ENCODE measurements at regions not wholly inside any gene's neighbourhood (a gene's known extent, or its start where the extent isn't known, plus 50 kb on each side); places are given as distances from the start of the nearest gene placed in this dataset.

DNA sequence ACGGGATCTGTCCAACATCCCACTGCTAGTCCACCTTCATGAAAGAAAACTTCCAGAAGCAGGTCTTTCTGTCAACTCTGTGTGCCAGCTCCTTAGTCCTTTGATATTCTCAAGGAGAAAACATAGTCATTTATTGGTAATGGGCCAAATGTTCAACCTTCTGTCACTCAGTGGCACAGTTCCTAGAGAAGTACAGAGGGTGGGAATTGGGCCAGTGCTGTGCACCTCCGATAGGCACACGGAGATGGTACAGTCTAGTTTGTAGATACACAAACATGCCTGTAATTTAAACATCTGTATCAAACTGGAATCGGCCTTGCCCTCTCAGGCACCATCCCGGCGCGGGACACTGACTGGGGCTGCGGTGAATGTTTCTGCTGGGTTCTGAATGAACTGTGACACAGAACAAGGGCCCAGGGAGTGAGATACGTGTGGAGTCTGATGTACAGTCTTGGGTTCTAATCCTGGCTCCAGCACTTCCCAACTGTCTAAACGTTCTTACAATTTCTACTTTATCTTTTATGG is 213.9 kb upstream of the SHH start:
- intact Hi-C loops (cut with micrococcal nuclease): no loop called here

More for the DNA sequence above, 213.9 kb upstream of the SHH start:
- Histone ChIP-seq H4K5ac (ENCODE audit: low read depth, low read length) (no peak overlapping the region), H3K27ac (ENCODE audit: insufficient read depth, low read length) (no peak overlapping the region), H3K9ac (ENCODE audit: low read depth, low read length) (no peak overlapping the region), H3K36me3 (ENCODE audit: control insufficient read depth, insufficient read depth, low read length) (no peaks in the 10 kb centered on the region), H2BK5ac (ENCODE audit: low read depth, low read length, poor library complexity, severe bottlenecking) (no peak overlapping the region), H4K20me1 (ENCODE audit: insufficient read depth, low read length) (no peaks in the 10 kb centered on the region), H3K14ac (replicated peaks; ENCODE audit: low read depth, low read length) (no peak overlapping the region), H3K4me3 (ENCODE audit: insufficient read depth, low read depth, low read length) (no peak overlapping the region), H2BK15ac (ENCODE audit: low read depth, low read length) (no peak overlapping the region), H2BK20ac (ENCODE audit: low read depth, low read length) (no peak overlapping the region), H3K18ac (ENCODE audit: low read depth, low read length) (no peak overlapping the region), H3K4me1 (ENCODE audit: control insufficient read depth, insufficient read depth, low read length) (no peaks in the 10 kb centered on the region), H2AFZ (replicated peaks; ENCODE audit: low read length, poor library complexity) (no peak overlapping the region), H3K9me3 (ENCODE audit: control insufficient read depth, insufficient read depth, low read length) (peaks cover 19% of the 10 kb centered on the region), H3K9me1 (ENCODE audit: insufficient read depth, low read length) (no peaks in the 10 kb centered on the region), H3K23ac (ENCODE audit: low read depth, low read length) (no peak overlapping the region), H3K27me3 (ENCODE audit: control insufficient read depth, insufficient read depth, low read length) (no peaks in the 10 kb centered on the region), H3K4ac (ENCODE audit: low read depth, low read length) (no peak overlapping the region), H3K79me1 (ENCODE audit: low read depth in 1 of 2, low read length in 2 of 2) (no peaks in the 10 kb centered on the region), H2BK120ac (ENCODE audit: low read depth, low read length) (no peak overlapping the region), H4K91ac (ENCODE audit: insufficient read depth, low read depth, low read length) (no peak overlapping the region), H4K8ac (ENCODE audit: low read depth in 2 of 2, low read length in 2 of 2) (no peak overlapping the region), H2AK9ac (replicated peaks; ENCODE audit: low read depth, low read length, poor library complexity) (no peak overlapping the region), H3K56ac (ENCODE audit: extremely low read depth, insufficient read depth, low read length) (no peak overlapping the region), H2AK5ac (ENCODE audit: low read depth, low read length) (no peak overlapping the region), H3K4me2 (ENCODE audit: low read depth, low read length) (no peak overlapping the region)
- DNase-seq (no peak), ATAC-seq (ENCODE audit: low read depth) (no peak)
- BruUV-seq (replicated peaks): no TSS peak
- WGBS, 2 experiments (ENCODE audit: extremely low coverage in 2 of 2, insufficient read length in 1 of 2): 80% methylated on average over 1 of the region's 10 CpGs; no CpG with 5 or more reads in 1 of the 2 experiments
- CTCF ChIA-PET: no interaction called here
- no peak for TF ChIP-seq RFX5 (IDR thresholded peaks at IDR 0.05; ENCODE audit: low read depth, low read length)
- no peak for TF ChIP-seq CHD1 (IDR thresholded peaks at IDR 0.05; ENCODE audit: low read depth, low read length)
- no peak for TF ChIP-seq CEBPB (IDR thresholded peaks at IDR 0.05; ENCODE audit: low read depth, low read length)
- TF ChIP-seq POLR2A (IDR thresholded peaks at IDR 0.05; ENCODE audit: low read depth, low read length): no peak
- TF ChIP-seq RCOR1 (IDR thresholded peaks at IDR 0.05; ENCODE audit: insufficient replicate concordance, low read length): no peak
- no peak for TF ChIP-seq MAFK (IDR thresholded peaks at IDR 0.05; ENCODE audit: low read depth, low read length)
- no peak for TF ChIP-seq MXI1 (IDR thresholded peaks at IDR 0.05; ENCODE audit: borderline replicate concordance, low read depth, low read length)
- POLR2A ChIA-PET (ENCODE audit: unreplicated experiment): no interaction called here
- dilution Hi-C loops (cut with HindIII; ENCODE audit: low sequenced_read_pairs, unreplicated experiment): no loop called here
- in situ Hi-C loops (cut with MboI; ENCODE audit: low sequenced_read_pairs): no loop called here
